ENCODE measurements at regions not wholly inside any gene's neighbourhood (a gene's known extent, or its start where the extent isn't known, plus 50 kb on each side); places are given as distances from the start of the nearest gene placed in this dataset.
"Not testable (repeated sequence)": the region's sequence is repeated elsewhere in the genome, so short reads cannot be mapped to it uniquely, and the experiment has no call there.

DNA sequence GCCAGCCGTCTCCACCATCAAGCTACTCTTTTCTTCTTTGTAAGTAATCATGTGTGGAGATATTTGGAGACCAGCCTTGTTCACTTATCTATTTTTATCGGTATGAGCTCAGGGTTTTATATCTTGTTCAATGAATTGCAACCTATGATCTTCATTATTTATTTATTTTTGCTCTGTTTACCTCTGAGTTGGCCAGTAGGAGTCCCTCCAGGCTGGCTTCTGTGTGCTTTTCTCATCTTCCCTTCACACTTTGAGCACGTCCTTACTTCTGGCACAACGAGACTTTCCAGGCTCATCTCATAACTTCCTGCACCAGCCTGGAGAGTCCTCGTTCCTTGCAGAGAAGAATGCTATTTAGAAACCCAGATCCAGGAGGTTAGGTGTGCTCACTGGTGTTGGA is 375.8 kb upstream of the PODXL start:
- no peak for DNase-seq

GRCh38 chr7:131931370-131931769 is 374.9 kb upstream of the PODXL start:
- DNase-seq, result no peak

- DNase-seq, result no peak
Measured at GRCh38 chr7:131929632-131930031, 373.2 kb upstream of the PODXL start.

- no peak for DNase-seq
Measured at GRCh38 chr7:131927770-131928423, 371.5 kb upstream of the PODXL start.

- DNase-seq, result no peak
Measured at GRCh38 chr7:131925636-131926035, 369.2 kb upstream of the PODXL start.

DNA sequence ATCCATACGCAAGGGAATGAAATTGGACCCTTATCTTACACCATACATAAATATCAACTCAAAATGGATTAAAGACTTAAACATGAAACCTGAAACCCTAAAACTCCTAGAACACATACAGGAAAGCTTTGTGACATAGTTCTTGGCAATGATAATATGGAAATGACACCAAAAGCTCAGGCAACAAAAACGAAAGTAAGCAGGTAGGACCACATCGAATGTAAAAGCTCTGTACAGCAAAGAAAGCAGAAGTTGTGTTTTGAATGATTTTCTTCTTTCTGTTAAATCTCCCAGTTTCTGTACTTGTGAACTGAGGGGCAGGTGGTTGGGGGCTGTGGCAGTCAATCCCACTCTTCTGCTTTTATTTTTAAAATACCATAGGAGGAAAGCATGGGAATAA is 368.4 kb upstream of the PODXL start:
- DNase-seq, result no peak

- DNase-seq, result not testable (repeated sequence)
Measured at GRCh38 chr7:131922948-131923347, 366.5 kb upstream of the PODXL start.

DNA sequence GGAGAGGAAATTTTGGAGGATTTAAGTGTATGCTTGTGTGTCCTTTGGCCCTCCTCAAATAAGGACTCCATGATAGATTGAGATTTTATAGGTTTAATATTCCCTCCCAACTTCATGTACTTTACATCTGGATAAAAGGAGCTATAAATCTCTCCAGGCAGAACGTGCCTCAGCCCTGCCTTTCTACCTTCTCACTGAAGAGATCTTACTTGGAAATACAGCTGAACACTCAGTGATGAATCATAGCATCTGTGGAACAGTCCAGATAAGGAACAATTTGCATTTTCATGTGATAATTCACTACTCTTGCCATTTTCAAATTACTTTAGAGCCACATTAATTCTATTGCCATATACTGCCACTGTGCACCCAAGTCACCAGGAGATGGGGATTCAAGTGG is 364.6 kb upstream of the PODXL start:
- no peak for DNase-seq

DNA sequence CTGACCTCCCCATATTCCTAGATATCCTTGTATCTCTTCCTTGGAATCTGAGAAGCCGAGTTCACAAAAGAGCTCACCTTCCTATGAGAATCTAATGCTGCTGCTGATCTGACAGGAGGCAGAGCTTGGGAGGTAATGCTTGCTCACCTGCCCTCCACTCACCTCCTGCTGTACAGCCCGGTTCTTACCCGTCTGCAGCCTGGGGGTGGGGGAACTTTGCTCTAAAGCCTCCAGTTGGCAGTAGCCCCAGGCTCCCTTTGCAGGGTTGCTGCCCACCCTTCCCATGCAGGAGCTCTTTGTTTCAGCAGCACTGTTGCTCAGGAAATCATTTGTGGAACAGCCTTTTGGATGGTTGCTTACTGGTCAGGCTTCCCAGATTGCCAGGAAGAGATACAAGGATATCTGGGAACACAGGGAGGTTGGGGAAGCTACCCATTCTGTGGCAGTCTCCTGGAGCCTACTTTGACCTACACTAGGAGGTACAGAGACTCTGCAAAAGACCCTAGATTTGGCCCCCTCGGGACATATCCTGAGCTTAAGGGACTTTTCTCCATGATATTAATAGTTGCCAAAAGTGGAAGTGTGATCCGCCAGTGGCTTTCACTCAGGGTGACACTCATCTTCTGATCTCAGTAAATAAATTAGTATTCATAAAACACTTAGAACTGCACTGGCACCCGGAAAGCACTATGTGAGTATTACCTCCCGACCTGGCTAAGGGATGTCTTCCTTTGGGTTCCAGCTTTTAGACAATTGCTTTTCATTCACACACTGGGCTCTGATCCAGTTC is 363.7 kb upstream of the PODXL start:
- DNase-seq, result no peak

DNA sequence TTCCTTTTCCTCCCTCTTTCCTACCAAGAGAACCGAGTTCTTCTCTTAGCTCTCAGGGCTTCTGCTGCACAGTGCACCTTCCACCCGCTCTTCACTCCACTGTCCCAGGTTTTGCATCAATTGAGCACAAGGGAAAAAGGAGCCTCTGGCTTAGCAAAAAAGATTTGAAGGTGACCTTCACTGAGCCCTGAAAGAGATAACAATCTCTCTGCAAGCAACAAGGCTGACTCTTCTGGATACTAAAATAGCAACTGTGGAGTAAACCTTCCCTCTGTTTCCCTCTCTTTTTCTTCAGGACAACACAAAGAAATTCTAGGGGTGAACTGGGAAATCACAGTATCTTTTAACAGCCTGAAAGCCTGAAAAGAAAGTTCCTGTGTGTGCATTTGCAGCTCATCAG is 354.7 kb upstream of the PODXL start:
- no peak for DNase-seq

GRCh38 chr7:131909151-131909768 is 352.8 kb upstream of the PODXL start:
- no peak for DNase-seq

DNA sequence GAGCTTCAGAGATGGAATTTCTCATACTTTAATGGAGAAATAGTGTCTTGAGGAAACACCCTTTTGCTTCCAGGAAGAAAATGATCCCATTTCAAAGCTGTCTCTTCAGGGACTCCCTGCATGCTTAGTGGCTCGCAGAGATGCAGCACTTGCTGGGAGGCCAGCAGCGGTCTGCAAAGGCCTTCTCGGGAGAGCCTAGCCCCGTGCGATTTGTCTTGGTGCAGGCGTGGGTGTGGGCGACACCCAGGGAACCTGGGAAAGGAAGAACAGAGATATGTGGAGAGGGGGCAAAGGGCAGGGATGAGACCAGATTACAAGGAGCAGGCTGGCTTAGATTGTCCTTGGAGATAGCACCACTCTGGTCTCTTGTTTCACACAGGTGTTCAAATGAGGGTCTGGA is 352.3 kb upstream of the PODXL start:
- no peak for DNase-seq

DNA sequence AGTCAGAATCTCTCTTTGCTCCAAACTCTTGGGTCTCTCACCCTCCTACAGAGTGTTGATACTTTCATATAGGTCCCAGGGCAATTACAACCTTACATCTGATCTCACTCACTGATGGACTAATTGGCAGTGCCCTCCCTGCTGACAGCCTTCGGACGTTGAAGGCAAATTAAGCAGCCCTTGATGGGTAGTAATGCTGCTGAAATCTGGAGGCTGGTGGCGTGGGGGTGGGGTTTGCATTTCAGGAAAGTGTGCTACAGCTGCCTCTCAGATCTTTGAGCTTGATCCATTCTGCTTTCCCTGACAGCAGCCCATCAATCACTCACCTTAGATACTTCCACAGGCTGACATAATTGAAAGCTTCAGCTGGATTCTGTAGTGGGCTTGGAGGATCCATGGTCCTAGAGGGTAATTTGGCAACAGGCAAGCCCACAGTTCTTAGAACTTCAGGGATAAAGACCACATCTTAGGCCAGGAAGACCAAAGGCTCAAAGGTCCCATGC is 349.1 kb upstream of the PODXL start:
- DNase-seq, result no peak

GRCh38 chr7:131904760-131905327 is 348.4 kb upstream of the PODXL start:
- DNase-seq, result no peak

GRCh38 chr7:131903315-131903714 is 346.9 kb upstream of the PODXL start:
- DNase-seq, result no peak

GRCh38 chr7:131900785-131901287 is 344.4 kb upstream of the PODXL start:
- DNase-seq, result no peak

GRCh38 chr7:131899271-131900030 is 343.0 kb upstream of the PODXL start:
- DNase-seq, result no peak

DNA sequence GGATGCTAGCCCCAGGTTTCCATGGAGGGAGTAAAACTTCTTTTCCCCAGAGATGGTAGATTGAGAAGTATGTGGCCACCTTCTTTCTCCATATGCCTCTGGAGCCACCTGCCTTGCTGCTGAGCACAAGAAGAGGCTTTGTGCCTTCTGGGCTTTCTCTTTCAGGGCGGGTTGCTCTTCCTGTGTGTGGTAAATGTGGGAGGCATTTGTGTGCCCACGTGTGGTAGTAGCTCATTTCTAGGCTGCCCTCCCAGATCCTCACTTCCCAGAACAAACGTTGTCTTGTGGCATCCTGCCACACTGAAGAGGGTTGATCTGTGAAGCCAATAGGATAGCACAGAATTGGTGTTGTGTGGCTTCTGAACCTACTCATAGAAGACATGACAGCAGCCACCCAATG is 342.0 kb upstream of the PODXL start:
- no peak for DNase-seq

GRCh38 chr7:131897790-131898165 is 341.4 kb upstream of the PODXL start:
- DNase-seq, result no peak

DNA sequence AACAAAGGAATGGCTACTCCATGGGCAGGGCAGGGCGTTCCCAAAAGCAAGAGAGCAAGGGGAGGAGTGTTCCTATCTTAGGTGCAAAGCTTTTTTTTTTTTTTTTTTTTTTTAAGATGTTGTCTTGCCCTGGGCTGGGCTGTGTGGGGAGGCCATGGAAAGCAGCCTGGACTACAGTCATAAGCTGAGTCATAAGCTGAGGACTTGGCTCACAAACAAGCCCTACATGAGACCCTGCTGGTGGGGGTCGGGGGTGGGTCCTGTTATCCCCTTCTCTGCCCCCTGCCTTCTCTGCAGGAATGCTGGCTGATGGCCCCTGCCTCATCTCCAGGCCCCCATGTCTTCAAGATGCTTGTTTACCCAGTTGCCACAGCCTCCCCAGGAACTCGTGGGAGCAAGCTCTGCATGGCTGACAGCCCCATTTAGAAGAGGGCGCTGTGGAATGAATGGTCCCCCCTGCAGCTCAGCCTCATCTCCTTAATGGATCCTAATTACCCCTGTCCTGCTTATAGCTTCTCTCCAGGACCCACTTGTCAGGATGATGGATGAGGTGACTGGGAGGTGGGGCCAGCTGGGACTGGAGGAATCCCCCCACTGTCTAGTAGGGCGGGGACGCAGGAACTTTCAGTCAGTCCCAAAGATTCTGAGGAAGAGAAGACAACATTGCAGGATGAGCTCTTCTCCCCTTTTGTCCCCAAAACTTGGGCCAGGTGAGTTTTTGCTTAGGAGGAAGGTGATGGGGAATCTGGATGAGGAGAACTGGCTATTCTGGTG is 340.8 kb upstream of the PODXL start:
- DNase-seq, result no peak

DNA sequence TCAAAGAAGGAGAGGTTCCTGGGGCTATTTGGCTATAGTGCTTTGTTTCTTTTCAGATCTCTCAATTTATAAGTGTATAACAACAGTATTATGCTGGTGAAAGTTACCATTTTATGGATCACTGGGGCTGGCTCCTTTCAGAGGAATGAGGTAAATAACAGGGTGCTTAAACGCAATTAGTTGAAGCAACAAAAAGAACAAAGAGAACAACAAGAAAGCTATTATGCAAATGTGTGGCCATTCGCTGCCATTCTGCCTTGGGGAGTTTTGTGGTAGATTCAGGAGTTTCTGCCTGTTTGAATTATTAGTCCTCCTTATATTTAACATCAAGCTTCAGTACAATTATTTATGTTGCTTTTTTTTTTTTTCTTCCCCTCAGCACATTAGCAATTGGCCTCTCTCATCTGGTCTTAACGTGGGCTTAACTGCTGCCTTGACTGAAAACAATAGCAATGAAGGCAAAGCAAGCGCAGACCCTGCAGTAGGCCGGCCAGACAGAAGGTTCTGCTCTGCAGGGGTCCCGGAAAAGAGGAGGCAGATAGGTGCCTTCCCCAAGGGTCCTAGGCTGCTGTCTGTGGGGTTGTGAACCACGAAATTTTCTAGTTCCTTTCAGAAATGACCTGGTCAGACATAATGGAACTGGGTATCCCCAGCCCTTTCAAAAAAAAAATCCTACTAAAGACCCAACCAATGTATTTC is 339.9 kb upstream of the PODXL start:
- DNase-seq, result no peak

Data from CD4-positive, alpha-beta T cell treated with Interleukin-17A for 4 hours (primary cell).